HG03521 (cell line): ENCODE measurements at regions not wholly inside any gene's neighbourhood (a gene's known extent, or its start where the extent isn't known, plus 50 kb on each side); places are given as distances from the start of the nearest gene placed in this dataset.

ENCODE experiments used
- ATAC-seq: cut with Tn5 transposase; IDR thresholded peaks from one replicate; pipeline ENCODE4 v1.9.1; 2021; ENCODE audit warnings: mild to moderate bottlenecking, moderate library complexity; ENCODE audit not compliant: unreplicated experiment

DNA sequence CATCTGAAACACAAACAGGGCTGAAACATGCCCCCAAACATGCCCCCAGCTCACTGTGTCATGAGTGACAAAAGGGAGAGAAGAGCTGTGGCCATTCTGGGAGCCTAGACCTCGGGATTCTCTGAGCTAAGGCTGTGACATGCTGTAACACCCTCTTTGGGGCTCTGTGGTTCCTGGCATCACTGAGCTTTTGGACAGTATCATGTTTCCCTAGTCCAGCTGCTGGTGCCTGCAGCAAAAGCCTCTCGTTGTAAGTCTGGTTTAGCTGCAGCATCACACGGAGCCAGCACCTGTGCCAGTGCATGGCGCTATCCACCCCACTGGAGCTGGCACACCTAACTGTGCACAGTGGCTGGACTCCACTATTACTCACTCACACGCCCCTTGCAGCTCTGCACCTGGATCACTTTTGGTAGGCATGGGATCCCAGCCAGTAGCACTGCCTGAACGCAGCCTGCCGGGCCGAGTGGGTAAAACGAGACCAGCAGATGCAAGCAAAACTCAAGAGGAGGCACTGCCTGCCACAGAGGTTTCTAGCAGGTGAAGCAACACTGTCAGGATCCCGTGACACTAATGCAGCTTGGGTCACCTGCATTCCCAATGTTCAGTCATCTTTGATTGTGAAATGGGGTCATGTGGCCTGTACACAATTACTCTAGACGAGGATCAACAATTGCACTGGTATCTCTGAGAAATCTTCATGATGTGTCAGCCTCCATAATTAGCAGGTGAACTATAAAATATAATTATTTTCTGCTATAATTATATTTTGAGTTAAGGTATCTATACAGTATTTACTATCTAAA, 547.2 kb downstream of the ZNF804A start:
- ATAC-seq = no peak

DNA sequence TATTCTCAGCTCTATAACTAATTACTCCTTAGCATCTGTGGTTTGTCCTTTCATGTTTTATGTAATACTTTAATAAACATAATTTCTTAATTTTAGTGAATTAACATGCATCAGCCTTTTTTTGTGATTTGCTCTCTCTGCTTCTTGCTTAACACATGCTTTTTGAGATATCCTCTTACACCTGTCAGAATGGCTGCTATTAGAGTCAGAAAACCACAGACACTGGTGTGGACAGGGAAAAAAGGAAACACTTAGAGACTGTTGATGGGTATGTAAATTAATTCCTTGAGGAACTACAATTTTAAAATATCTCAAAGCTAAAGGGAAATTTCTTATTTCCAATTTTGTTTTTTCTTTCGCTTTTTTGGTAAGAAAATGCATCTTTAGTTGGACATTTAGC, 549.0 kb downstream of the ZNF804A start:
- ATAC-seq = no peak

DNA sequence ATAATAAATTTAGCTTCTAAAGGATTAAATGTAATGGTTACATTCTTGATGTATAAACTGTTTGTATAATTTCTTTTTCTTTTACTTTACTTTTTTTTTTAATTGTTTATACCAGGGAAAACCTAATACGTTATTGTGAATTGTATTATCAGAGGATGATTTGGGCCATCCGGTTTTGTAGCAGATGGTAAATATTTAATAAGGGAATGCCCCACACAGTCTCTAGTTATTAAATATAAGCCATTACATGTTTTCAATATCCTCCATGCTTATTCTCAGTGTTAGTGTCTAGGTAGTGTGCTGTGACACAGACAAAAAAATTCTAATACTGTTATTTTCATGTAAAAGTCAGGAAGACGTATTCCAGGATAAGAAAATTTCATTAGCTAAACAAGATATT, 553.9 kb downstream of the ZNF804A start:
- no peak for ATAC-seq

DNA sequence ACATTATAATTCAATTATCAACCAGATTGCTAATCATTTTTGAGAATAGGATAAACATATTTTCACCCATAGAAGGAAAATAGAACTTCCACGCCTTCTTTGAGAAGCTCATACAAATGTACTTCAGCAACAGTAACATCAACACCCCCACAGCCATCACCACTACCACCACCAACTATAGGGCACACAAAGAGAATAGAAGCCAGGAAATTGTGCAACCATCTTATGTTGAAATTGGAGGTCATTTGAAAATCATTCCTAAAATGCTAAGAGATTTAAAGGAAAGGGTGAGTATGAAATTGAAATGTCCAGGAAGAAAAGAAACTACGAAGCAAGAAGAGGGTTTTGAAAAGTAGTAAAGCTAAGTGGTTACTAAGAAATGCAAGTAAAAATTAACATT, 563.4 kb downstream of the ZNF804A start:
- ATAC-seq = no peak

DNA sequence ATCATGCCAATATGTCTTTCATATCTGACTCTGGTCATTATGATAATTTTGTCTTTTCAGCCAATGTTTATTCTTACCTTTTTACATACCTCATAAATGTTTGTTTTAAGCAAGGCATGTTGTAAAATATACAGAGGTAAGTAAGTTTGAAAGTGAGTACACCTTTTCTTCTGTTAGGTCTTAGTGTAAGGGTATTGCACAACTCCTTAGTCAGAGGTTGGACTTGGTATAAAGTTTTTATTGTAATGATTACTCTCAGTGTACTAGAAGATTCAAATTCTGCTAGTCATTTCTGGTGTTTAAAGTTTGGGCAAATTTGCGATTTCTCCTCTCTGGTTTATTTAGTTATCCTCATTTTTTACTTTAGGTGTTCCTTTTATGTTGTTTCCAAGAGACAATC, 564.3 kb upstream of the FSIP2 start:
- ATAC-seq = no peak

DNA sequence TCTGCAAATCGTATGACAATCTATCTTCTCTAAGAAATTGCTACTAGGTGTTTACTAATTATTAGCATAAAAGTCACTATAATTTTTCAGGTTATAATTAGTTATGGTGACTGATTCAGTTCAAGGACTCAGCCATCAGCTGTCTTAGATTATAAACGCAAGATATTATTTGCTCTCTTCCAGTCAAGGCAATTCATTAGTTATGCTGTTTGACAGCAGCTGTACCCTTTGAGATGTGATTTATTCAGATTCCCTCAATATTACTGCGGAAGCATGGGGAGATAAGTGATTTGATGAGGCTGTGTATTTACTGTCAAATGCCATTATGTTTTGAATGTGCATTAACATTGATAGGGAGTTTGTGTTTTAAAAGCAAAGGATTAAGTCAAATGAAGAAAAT, 558.9 kb upstream of the FSIP2 start:
- no peak for ATAC-seq

DNA sequence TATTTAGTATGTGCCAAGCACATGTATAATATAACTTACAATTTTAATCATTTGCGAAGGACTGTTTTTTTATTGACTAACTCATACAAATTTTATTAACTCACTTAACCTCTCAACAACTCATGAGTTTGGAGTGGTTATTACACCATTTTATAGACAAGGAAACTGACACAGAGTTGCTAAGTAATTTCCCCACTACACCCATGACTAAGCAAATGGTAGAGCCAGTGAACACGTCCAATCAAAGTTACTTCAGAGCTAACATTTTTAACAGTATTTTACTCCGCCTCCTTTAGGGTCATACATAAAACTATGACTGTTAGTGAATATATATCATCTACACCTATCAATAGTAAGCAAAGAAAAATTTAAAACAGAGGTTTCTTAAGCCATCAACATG, 556.7 kb upstream of the FSIP2 start:
- no peak for ATAC-seq

DNA sequence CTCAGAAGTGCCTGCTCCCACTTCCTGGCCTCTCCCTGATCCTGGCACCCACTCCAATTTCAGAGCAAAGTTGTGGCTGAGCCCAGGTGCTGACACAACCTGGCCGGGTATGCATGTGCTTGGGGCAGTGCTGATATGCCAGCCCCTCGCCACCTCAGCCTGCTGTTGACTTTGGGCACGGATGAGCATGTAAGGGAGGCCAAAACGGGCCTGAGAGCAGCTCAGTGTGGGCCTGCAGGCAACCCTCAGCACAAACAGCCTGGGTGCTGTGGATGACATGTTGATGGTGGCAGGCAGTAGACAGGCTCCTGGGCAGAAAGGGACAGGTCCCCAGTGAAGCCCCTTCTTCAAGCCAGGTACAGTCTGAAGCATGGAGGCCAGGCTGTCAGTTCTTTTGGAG, 553.6 kb upstream of the FSIP2 start:
- ATAC-seq = no peak

DNA sequence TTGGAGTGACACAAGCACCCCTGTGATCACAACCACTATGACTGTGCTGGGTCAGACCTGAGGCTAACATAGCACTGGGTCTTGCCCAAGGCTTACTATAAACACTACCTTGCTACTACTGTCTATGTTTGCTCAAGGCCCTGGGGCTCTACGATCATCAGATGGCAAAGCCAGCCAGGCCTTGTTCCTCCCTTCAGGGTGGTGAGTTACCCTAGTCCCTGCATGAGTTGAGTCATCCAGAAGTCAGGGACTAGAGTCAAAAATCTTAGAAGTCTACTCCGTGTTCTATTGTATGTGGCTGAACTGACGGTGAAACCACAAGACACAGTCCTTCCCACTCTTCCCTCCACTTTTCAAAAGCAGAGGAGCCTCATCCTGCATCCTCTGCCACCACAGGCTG, 551.2 kb upstream of the FSIP2 start:
- no peak for ATAC-seq

DNA sequence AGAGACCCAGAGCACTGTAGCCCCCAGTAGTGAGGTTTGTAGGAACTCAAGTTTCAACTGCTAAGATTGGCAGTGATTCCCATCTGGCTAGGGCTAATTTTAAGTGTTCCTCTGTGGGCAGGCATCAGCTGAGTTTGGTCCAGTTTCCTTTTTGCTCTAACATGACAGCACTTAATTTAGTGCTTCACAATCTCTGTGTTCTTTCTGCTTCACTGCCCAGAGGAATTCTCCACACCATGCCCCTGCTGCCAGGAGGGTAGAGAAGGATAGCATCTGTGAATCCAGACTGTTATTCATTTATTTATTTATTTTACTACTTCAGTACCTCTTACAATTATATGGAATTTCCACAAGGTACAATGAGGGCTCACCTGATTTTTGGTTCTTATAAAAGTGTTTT, 549.9 kb upstream of the FSIP2 start:
- no peak for ATAC-seq

DNA sequence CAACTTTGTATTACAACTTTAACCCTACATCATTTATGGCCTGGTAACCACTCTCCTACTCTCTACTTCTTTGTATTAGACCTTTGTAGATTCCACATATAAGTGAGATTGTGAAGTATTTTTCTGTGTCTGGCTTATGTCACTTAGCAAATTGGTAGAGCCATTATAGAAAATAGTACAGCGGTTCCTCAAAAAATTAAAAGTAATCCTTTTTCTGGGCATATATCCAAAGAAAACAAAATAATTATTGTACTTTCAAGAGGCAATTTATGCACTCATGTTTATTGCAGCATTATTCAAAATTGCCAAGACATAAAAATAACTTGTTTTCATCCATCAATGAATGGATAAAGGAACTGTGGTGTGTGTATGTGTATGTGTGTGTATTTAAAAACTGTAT, 537.5 kb upstream of the FSIP2 start:
- ATAC-seq = no peak

DNA sequence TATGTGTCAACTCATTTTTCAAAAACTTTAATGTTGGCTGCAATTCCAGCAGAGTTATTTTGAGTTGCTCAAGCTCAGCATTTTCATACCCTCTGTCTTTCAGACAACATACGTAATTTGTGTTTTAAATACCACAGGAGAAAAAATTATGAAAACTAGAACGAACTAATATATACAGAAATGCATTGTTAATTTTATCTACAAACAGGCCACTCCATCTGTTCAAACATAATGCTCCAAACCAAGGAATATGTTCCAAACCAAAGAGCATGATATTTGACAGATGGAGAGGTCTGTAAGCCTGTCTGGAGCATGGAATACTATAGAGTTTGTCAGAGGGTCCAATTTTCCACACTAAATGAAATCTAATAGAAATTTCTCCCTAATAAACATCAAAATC, 536.2 kb upstream of the FSIP2 start:
- no peak for ATAC-seq

DNA sequence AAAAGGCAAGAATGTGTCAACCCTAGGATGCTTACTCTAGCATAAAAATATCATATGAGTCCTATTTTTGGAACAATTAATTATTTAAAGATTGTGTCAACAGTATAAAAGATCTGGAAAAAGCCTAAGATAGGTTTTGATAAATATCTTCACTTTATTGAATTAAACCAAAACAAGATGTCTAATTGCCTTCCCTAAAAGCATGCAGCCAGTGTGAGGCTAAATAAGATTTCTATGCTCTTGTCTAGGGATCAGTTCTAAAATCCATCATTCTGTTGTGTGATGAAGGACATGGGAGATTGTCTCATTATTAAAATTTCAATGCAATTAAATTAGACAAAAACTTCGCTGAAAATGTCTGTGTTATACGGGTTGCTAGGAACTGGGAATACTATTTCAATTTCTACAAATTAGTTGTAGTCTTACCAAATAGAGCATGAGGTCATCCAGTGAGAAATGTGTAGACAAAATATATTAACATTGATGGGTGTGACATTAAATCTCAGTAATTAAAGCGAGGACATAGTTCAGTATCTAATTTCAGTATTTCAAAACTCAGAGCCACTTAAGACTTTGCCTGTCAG, 535.6 kb upstream of the FSIP2 start:
- no peak for ATAC-seq

DNA sequence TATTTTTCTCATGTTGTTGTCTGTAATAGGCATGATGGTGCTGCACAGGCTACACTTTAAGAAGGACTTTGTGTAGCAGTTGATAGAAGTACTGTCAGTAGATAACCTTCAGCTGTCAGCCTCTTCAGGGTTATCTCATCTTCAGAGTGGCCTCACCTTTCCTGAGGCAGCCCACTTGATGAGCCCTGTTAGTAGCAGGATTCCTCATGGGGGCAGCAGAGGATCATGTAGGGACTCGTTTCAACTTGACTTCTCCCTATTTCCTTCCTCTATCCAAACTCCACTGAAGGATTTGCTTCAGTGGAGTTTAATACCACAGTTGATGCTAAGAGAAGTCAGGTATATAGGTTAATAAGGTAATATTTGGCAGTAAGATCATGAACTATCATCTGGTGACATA, 530.3 kb upstream of the FSIP2 start:
- ATAC-seq = no peak

DNA sequence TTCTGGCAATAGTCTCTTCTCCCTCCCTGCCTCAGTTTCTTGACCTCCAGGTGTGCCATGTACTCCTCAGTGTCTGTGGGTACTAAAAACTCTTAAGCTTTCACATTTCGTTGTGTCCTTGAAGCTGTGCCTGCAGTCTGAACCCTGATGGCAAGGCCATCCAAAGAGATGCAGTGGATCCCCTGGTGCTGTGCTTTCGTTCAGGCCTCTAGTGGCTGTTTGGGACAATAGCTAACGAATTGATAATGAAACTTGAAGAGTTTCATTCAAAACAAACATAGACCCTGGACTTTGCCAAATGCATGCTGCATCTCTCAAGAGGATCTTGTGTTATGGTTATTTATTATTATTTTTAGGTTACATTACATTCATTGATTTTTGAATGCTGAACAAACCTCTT, 523.1 kb upstream of the FSIP2 start:
- ATAC-seq = no peak

DNA sequence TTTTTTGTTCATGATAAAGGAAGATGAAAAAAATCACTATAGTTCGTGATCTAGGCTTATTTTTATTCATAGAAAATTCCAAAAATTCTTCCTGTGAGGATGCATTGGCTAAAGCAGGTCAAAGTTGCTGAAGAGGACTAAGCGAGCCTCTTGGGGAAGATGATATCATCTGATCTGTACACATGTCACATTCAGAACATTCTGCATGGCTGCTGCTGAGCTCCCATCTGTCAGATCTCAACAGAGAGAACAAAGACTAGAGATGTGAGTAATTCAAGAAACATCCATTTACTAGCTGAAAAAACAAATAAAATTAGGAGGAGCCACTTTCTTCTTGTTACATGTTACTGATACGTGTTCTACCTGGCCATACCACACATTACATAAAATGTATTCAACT, 518.6 kb upstream of the FSIP2 start:
- no peak for ATAC-seq

DNA sequence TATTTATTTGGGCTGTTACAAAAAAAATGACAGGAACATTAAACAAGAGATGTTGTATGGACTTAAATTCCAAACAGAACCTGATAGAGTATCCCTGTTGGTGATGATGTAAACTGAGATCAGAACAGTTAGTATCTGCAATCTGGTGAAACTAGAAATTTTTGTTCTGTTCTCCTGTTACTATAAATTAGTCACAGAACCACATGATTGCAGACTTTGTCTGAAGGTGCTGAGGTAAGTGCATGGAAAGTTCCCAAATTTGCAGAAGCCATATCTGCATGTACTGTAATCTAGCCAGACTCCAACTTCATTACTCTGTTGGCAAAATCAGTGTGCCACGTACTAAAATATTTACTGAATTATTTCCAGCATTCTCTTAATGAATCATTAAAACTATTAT, 516.3 kb upstream of the FSIP2 start:
- ATAC-seq = no peak

DNA sequence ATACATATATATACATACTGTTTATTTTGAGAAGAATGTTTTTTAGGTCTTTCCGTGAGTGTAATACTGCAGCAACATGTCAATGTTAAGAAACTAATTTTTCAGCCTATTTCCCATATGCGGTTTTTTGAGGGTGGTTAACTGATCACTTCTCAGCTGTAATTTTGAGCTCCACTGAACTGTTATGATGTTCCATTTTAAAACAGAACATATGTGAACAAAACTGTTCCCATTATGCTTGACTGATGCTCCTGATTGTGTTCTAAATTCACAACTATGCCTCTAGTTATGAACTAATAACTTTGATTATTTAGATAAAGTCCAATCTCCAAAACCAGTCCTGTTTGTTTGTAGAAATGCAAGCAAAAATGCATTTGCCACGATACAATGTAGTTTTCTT, 511.2 kb upstream of the FSIP2 start:
- ATAC-seq = no peak

DNA sequence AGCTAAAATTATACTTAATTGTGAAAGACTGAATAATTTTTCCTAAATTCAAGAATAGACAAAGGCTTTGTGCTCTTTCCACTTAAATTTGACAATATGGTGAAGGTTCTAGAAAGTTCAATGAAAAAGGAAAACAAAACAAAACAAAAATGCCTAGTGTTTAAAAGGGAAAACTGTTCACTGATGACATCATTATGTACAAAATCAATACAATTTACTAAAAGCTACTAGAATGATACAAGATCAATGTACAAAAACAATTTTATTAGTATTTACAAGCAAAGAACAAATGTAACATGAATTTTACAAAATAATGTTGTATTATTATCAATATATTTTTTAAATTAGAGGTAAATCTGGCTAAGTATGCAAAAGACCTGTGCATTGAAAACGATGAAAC, 499.1 kb upstream of the FSIP2 start:
- no peak for ATAC-seq

DNA sequence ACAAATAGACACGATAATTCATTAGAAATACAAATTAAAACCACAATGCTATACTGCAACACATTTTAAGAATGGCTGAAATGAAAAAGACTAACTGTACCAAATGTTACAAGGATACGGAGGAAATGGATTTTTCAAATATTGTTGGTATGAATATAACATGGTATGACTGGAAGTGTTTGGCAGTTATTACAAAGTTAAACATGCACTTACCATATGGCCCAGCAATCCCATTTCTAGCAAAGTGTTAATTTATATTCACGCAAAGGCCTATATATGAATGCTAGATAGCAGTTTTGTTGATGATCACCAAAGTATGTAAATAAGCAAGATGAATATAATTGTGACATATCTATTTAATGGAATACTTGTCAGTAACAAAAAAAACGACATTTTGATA, 497.8 kb upstream of the FSIP2 start:
- ATAC-seq = no peak

DNA sequence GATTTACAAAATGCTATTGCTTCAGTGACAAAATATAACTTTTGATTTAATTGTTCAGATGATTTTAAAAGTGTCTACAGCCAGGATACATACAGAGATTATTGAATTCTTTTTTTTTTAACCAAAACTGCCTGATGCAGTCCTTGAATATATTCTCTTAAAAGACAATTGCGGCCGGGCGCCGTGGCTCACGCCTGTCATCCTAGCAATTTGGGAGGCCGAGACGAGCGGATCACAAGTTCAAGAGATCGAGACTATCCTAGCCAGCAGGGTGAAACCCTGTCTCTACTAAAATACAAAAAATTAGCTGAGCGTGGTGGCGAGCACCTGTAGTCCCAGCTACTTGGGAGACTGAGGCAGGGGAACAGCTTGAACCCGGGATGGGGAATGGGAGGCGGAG, 497.0 kb upstream of the FSIP2 start:
- no peak for ATAC-seq

DNA sequence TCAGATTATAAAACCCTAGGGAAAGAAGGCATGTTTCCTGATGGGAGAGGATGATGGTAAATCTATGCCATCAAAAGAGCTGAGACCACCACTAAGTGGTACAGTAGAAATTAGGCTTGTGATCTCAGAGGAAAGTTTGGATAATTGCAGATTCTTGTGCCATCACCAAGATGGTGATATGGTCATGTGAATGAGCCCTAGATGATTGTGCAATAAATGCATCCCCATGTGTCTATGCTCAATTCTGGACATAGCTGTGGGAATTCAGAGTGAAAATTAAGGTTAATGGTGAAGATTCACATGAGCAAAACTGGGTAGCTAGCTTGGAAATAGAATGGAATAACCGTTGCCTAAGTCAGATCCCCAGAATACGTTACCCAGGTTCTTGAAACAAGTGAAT, 496.1 kb upstream of the FSIP2 start:
- ATAC-seq = no peak

DNA sequence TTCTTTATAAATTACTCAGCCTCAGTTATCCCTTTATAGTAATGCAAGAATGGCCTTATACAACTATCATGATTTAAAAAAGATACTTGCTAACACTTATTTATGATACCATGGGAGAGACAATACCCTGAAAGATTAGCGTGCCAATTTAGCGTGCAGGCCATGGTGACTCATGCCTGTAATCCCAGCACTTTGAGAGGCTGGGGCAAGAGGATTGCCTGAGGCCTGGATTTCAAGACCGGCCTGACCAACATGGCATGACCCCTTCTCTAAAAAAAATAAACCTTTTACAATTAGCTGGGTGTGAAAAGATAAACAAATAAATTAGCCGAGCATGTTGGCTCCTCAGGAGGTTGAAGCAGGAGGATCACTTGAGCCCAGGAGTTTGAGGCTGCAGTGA, 493.4 kb upstream of the FSIP2 start:
- no peak for ATAC-seq
